Endodermal cell (in vitro differentiated cells): ENCODE measurements at regions not wholly inside any gene's neighbourhood (a gene's known extent, or its start where the extent isn't known, plus 50 kb on each side); places are given as distances from the start of the nearest gene placed in this dataset.

Experiments used
- DNase-seq: peaks from one replicate; pipeline ENCODE4 v3.0.0-alpha.2; 2017
- H3K27ac ChIP-seq: 2 replicates; pipeline ENCODE4 v1.5.1; 2013; ENCODE audit warnings: mild to moderate bottlenecking, low read depth, low read length, moderate library complexity
- H3K27me3 ChIP-seq: 2 replicates; pipeline ENCODE4 v1.6.1; 2013; ENCODE audit warnings: mild to moderate bottlenecking, low read length, moderate library complexity; ENCODE audit not compliant: insufficient read depth, control insufficient read depth, poor library complexity, severe bottlenecking
- H3K36me3 ChIP-seq: 2 replicates; pipeline ENCODE4 v1.7.0; 2013; ENCODE audit warnings: mild to moderate bottlenecking, low read length, moderate library complexity; ENCODE audit not compliant: control insufficient read depth, insufficient read depth
- H3K4me1 ChIP-seq: one replicate; pipeline ENCODE4 v1.7.0; 2013; ENCODE audit warnings: low read length; ENCODE audit not compliant: control insufficient read depth, insufficient read depth
- H3K4me3 ChIP-seq: 2 replicates; pipeline ENCODE4 v1.5.1; 2013; ENCODE audit warnings: mild to moderate bottlenecking, low read length, moderate library complexity
- H3K9ac ChIP-seq: 2 replicates; pipeline ENCODE4 v1.6.1; 2013; ENCODE audit warnings: mild to moderate bottlenecking, low read length, moderate library complexity; ENCODE audit not compliant: poor library complexity, severe bottlenecking; ENCODE audit errors: extremely low read depth
- H3K9me3 ChIP-seq: 2 replicates; pipeline ENCODE4 v1.6.1; 2013; ENCODE audit warnings: mild to moderate bottlenecking, low read length, moderate library complexity; ENCODE audit not compliant: control insufficient read depth
- H3K27ac Mint-ChIP-seq: 2 replicates; pipeline ENCODE4 v1.8.0; 2020; ENCODE audit warnings: mixed read lengths
- H3K27me3 Mint-ChIP-seq: 2 replicates; pipeline ENCODE4 v1.8.0; 2021; ENCODE audit warnings: mild to moderate bottlenecking, mixed read lengths; ENCODE audit not compliant: insufficient read depth
- H3K36me3 Mint-ChIP-seq: 2 replicates; pipeline ENCODE4 v1.8.0; 2020; ENCODE audit warnings: low read depth, mixed read lengths
- H3K4me1 Mint-ChIP-seq: 2 replicates; pipeline ENCODE4 v1.8.0; 2020; ENCODE audit warnings: mixed read lengths
- H3K4me3 Mint-ChIP-seq: 2 replicates; pipeline ENCODE4 v1.8.0; 2020; ENCODE audit warnings: mild to moderate bottlenecking, moderate library complexity, mixed read lengths
- H3K9me3 Mint-ChIP-seq: 2 replicates; pipeline ENCODE4 v1.8.0; 2020; ENCODE audit warnings: mild to moderate bottlenecking, mixed read lengths
- CTCF ChIP-seq: fragments of 200-600 bp; sonication (generic); conservative IDR thresholded peaks from 2 replicates; pipeline ENCODE4 v1.5.0; 2021; ENCODE audit warnings: antibody characterized with exemption, mild to moderate bottlenecking
- WGBS, 2 experiments: methylation state at CpG; one replicate each; pipeline versions ENCODE4 v1.1.5 to v1.1.7; 2013; ENCODE audit warnings: missing lambda C conversion rate in 2 of 2, mixed read lengths in 1 of 2; ENCODE audit not compliant: insufficient coverage in 1 of 2, insufficient read length in 1 of 2; 5-methylcytosine and 5-hydroxymethylcytosine counted together

DNA sequence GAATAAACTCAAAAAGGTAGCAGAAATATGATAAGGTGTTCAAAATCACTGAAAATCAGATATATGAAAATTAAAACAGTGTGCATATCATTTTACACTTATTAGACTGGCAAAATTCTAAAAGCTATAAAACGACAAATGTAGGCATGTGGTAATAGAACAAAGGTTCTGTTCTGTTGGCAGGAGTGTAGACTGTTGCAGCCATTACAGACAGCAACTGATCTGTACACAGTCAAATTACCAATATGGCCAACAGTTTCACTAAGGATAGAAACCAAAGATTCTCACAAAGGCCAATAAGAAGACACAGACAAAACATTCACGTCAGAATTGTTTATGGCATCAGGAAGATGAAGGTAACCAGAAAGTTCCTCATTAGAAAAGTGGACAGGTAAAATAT lies 112.8 kb upstream of the PLS3 start:
- Mint-ChIP-seq H3K4me1 (no peaks in the 10 kb centered on the region), H3K9me3 (no peaks in the 10 kb centered on the region), H3K4me3 (no peak overlapping the region), H3K36me3 (no peaks in the 10 kb centered on the region), H3K27me3 (no peaks in the 10 kb centered on the region), H3K27ac (no peak overlapping the region)
- Histone ChIP-seq H3K4me3 (no peak overlapping the region), H3K36me3 (no peaks in the 10 kb centered on the region), H3K27ac (no peak overlapping the region), H3K4me1 (no peaks in the 10 kb centered on the region), H3K9me3 (no peaks in the 10 kb centered on the region), H3K9ac (no peak overlapping the region), H3K27me3 (no peaks in the 10 kb centered on the region)
- DNase-seq: no peak
- 82% methylated on average over 1 of the region's 2 CpGs; no CpG with 5 or more reads in 1 of the 2 experiments for WGBS, 2 experiments
- no peak for TF ChIP-seq CTCF

DNA sequence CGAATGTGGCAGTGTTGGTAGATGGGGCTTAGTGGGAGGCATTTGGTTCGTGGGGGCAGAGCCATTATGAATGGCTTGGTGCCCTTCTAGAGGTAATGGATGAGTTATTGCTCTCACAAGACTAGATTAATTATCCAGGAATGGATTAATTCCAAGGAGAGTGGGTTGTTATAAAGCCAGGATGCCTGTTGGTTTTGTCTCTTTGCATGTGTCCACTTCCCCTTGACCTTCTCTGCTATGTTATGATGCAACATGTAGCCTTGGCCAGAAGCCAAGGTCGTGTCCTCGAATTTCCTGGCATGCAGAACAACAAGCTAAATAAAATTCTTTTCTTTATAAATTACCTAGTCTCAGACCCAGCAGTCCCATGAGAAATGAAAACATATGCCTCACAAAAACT lies 111.2 kb upstream of the PLS3 start:
- no peak for DNase-seq
- Histone ChIP-seq H3K36me3 (no peaks in the 10 kb centered on the region), H3K4me1 (no peaks in the 10 kb centered on the region), H3K27ac (no peak overlapping the region), H3K4me3 (no peak overlapping the region), H3K9ac (no peak overlapping the region), H3K27me3 (no peaks in the 10 kb centered on the region), H3K9me3 (no peaks in the 10 kb centered on the region)
- no peak for TF ChIP-seq CTCF
- Mint-ChIP-seq H3K27me3 (no peaks in the 10 kb centered on the region), H3K9me3 (no peaks in the 10 kb centered on the region), H3K4me1 (no peaks in the 10 kb centered on the region), H3K4me3 (no peak overlapping the region), H3K36me3 (no peaks in the 10 kb centered on the region), H3K27ac (no peak overlapping the region)
- 96% methylated on average over 2 of the region's 4 CpGs; no CpG with 5 or more reads in 1 of the 2 experiments for WGBS, 2 experiments

- no peaks in the 10 kb centered on the region for H3K9me3 Mint-ChIP-seq
- no peak overlapping the region for H3K27ac ChIP-seq
- WGBS, 2 experiments: 60% methylated on average over 1 of the region's 1 CpG; no CpG with 5 or more reads in 1 of the 2 experiments
- no peaks in the 10 kb centered on the region for H3K27me3 ChIP-seq
- H3K4me1 ChIP-seq: no peaks in the 10 kb centered on the region
- H3K9ac ChIP-seq: no peak overlapping the region
- H3K4me1 Mint-ChIP-seq: no peaks in the 10 kb centered on the region
- no peaks in the 10 kb centered on the region for H3K9me3 ChIP-seq
- DNase-seq: no peak
- H3K4me3 Mint-ChIP-seq: no peak overlapping the region
- H3K4me3 ChIP-seq: no peak overlapping the region
- no peaks in the 10 kb centered on the region for H3K36me3 ChIP-seq
- TF ChIP-seq CTCF: no peak
- peaks cover 2% of the 10 kb centered on the region for H3K27me3 Mint-ChIP-seq
- H3K36me3 Mint-ChIP-seq: no peaks in the 10 kb centered on the region
- H3K27ac Mint-ChIP-seq: no peak overlapping the region
Measured at GRCh38 chrX:115452251-115452650, 108.7 kb upstream of the PLS3 start.
